ENCODE measurements at regions not wholly inside any gene's neighbourhood (a gene's known extent, or its start where the extent isn't known, plus 50 kb on each side); places are given as distances from the start of the nearest gene placed in this dataset.

DNA sequence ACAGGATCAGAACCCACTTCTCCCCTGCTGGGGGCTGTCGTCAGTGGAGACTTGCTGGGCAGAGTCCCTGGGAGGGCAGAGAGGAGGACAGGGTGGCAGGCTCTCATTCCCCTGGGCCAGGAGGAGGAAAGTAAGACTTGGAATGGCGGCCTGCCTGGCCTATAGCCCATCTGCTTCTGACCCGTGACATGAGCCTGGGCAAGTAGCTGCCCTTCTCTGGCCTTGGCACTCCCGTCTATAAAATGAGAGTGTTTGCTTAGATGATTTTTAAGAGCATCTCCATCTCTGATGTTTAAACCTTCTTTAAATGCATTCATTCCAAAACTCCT is 173.0 kb downstream of the DDX1 start:
- no peak overlapping the region for H3K27ac ChIP-seq (ENCODE audit: low read length)
- H4K20me1 ChIP-seq (ENCODE audit: insufficient read depth) = no peaks in the 10 kb centered on the region
- no peaks in the 10 kb centered on the region for H3F3A ChIP-seq (ENCODE audit: insufficient read depth, low read length, poor library complexity, severe bottlenecking)
- H3K4me2 ChIP-seq (ENCODE audit: low read length) = no peak overlapping the region
- no peaks in the 10 kb centered on the region for H3K79me2 ChIP-seq (replicated peaks; ENCODE audit: insufficient read depth, low read length)
- H2AFZ ChIP-seq (ENCODE audit: low read depth, low read length) = no peak overlapping the region
- H3K9me3 ChIP-seq (ENCODE audit: low read length) = no peaks in the 10 kb centered on the region
- H3K4me3 ChIP-seq (ENCODE audit: low read length) = no peak overlapping the region
- TF ChIP-seq EZH2 (IDR thresholded peaks at IDR 0.05; ENCODE audit: borderline replicate concordance, insufficient read depth, low read length, poor library complexity, severe bottlenecking) = no peak
- no peak for TF ChIP-seq MXI1 (conservative IDR thresholded peaks at IDR 0.05; ENCODE audit: poor library complexity, severe bottlenecking)
- TF ChIP-seq RAD21 (conservative IDR thresholded peaks at IDR 0.05) = no peak
- no peak for TF ChIP-seq SMC3 (conservative IDR thresholded peaks at IDR 0.05; ENCODE audit: poor library complexity)
- no peak for TF ChIP-seq TAF1 (IDR thresholded peaks at IDR 0.05; ENCODE audit: low read depth)
- H3K9me2 ChIP-seq (ENCODE audit: insufficient read depth, low read length) = no peaks in the 10 kb centered on the region
- no peaks in the 10 kb centered on the region for H3K27me3 ChIP-seq (ENCODE audit: insufficient read depth, low read depth, low read length)
- H3K9ac ChIP-seq (ENCODE audit: low read length) = no peak overlapping the region
- H3K36me3 ChIP-seq (ENCODE audit: insufficient read depth, low read length) = no peaks in the 10 kb centered on the region

DNA sequence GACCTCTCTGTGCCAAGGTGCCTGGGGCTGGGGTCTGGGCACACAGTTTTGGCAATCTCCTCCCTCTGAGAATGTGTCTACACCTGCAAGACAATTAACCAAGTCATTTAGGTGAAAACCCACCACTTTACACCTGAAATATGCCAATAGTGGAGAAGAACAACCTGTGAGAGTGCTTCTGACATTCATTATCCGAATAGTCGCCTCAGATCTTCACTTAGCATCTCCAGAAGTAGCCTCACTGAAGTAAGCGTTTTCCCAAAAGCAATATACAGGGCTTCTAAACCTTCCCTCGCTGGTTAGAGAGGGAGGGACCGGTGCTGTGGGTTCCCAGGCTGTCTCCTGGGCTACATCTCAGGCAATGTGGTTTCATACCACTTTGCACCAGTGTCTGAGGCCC is 173.5 kb downstream of the DDX1 start:
- Histone ChIP-seq H3K9me3 (ENCODE audit: low read length) (no peaks in the 10 kb centered on the region), H3K79me2 (replicated peaks; ENCODE audit: insufficient read depth, low read length) (no peaks in the 10 kb centered on the region), H3F3A (ENCODE audit: insufficient read depth, low read length, poor library complexity, severe bottlenecking) (no peaks in the 10 kb centered on the region), H3K36me3 (ENCODE audit: insufficient read depth, low read length) (no peaks in the 10 kb centered on the region), H3K27ac (ENCODE audit: low read length) (no peak overlapping the region), H3K27me3 (ENCODE audit: insufficient read depth, low read depth, low read length) (no peaks in the 10 kb centered on the region), H3K4me2 (ENCODE audit: low read length) (no peak overlapping the region), H2AFZ (ENCODE audit: low read depth, low read length) (no peak overlapping the region), H4K20me1 (ENCODE audit: insufficient read depth) (no peaks in the 10 kb centered on the region), H3K9ac (ENCODE audit: low read length) (no peak overlapping the region), H3K9me2 (ENCODE audit: insufficient read depth, low read length) (no peaks in the 10 kb centered on the region), H3K4me3 (ENCODE audit: low read length) (no peak overlapping the region)
- TF ChIP-seq MXI1 (conservative IDR thresholded peaks at IDR 0.05; ENCODE audit: poor library complexity, severe bottlenecking) = no peak
- no peak for TF ChIP-seq EZH2 (IDR thresholded peaks at IDR 0.05; ENCODE audit: borderline replicate concordance, insufficient read depth, low read length, poor library complexity, severe bottlenecking)

DNA sequence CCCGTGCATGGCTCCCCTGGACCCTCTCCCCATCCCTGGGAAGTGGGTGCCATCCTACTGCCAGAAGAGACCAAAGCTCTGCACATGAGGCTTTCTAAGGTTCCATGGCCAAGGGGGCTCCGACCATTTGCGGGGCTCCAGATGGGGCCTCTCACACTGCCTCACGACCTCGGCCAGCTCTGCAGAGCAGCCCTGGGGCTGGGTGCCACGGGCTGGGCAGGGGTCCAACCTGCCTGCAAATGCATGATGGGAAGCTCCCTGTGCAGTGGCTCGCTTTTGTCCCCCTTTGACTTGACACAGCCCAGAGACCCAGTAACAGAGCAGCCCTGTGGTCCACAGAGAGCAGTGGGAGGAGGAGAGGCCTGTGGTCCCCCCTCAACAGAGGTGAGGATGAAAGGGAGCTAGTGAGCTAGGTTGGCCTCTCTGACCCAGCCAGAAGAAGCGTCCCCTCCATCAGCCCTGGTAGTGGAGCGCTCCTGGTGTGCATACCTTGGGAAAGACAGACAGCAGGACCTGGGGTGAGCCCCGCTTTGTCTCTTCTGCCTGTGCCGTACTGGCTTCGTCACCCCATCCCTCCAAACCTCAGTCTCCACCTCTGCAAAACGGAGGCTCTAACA is 174.1 kb downstream of the DDX1 start:
- no peaks in the 10 kb centered on the region for H3K79me2 ChIP-seq (replicated peaks; ENCODE audit: insufficient read depth, low read length)
- H4K20me1 ChIP-seq (ENCODE audit: insufficient read depth) = no peaks in the 10 kb centered on the region
- TF ChIP-seq RAD21 (conservative IDR thresholded peaks at IDR 0.05) (no peak), MXI1 (conservative IDR thresholded peaks at IDR 0.05; ENCODE audit: poor library complexity, severe bottlenecking) (no peak), EP300 (conservative IDR thresholded peaks at IDR 0.05; ENCODE audit: poor library complexity, severe bottlenecking) (no peak), POLR2AphosphoS5 (IDR thresholded peaks at IDR 0.05) (no peak), SMC3 (conservative IDR thresholded peaks at IDR 0.05; ENCODE audit: poor library complexity) (no peak), EZH2 (IDR thresholded peaks at IDR 0.05; ENCODE audit: borderline replicate concordance, insufficient read depth, low read length, poor library complexity, severe bottlenecking) (no peak), TAF1 (IDR thresholded peaks at IDR 0.05; ENCODE audit: low read depth) (no peak)
- TF ChIP-seq, protein P1, sequence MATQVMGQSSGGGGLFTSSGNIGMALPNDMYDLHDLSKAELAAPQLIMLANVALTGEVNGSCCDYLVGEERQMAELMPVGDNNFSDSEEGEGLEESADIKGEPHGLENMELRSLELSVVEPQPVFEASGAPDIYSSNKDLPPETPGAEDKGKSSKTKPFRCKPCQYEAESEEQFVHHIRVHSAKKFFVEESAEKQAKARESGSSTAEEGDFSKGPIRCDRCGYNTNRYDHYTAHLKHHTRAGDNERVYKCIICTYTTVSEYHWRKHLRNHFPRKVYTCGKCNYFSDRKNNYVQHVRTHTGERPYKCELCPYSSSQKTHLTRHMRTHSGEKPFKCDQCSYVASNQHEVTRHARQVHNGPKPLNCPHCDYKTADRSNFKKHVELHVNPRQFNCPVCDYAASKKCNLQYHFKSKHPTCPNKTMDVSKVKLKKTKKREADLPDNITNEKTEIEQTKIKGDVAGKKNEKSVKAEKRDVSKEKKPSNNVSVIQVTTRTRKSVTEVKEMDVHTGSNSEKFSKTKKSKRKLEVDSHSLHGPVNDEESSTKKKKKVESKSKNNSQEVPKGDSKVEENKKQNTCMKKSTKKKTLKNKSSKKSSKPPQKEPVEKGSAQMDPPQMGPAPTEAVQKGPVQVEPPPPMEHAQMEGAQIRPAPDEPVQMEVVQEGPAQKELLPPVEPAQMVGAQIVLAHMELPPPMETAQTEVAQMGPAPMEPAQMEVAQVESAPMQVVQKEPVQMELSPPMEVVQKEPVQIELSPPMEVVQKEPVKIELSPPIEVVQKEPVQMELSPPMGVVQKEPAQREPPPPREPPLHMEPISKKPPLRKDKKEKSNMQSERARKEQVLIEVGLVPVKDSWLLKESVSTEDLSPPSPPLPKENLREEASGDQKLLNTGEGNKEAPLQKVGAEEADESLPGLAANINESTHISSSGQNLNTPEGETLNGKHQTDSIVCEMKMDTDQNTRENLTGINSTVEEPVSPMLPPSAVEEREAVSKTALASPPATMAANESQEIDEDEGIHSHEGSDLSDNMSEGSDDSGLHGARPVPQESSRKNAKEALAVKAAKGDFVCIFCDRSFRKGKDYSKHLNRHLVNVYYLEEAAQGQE (IDR thresholded peaks at IDR 0.05; ENCODE audit: borderline replicate concordance) = no peak
- TF ChIP-seq, protein P2, sequence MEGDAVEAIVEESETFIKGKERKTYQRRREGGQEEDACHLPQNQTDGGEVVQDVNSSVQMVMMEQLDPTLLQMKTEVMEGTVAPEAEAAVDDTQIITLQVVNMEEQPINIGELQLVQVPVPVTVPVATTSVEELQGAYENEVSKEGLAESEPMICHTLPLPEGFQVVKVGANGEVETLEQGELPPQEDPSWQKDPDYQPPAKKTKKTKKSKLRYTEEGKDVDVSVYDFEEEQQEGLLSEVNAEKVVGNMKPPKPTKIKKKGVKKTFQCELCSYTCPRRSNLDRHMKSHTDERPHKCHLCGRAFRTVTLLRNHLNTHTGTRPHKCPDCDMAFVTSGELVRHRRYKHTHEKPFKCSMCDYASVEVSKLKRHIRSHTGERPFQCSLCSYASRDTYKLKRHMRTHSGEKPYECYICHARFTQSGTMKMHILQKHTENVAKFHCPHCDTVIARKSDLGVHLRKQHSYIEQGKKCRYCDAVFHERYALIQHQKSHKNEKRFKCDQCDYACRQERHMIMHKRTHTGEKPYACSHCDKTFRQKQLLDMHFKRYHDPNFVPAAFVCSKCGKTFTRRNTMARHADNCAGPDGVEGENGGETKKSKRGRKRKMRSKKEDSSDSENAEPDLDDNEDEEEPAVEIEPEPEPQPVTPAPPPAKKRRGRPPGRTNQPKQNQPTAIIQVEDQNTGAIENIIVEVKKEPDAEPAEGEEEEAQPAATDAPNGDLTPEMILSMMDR (IDR thresholded peaks at IDR 0.05; ENCODE audit: poor library complexity, severe bottlenecking) = no peak
- no peaks in the 10 kb centered on the region for H3K36me3 ChIP-seq (ENCODE audit: insufficient read depth, low read length)
- H3K9me2 ChIP-seq (ENCODE audit: insufficient read depth, low read length) = no peaks in the 10 kb centered on the region
- no peaks in the 10 kb centered on the region for H3K9me3 ChIP-seq (ENCODE audit: low read length)
- no peak overlapping the region for H3K27ac ChIP-seq (ENCODE audit: low read length)
- no peak overlapping the region for H2AFZ ChIP-seq (ENCODE audit: low read depth, low read length)
- H3F3A ChIP-seq (ENCODE audit: insufficient read depth, low read length, poor library complexity, severe bottlenecking) = no peaks in the 10 kb centered on the region
- H3K4me3 ChIP-seq (ENCODE audit: low read length) = no peak overlapping the region
- no peak overlapping the region for H3K4me2 ChIP-seq (ENCODE audit: low read length)
- H3K9ac ChIP-seq (ENCODE audit: low read length) = no peak overlapping the region
- H3K27me3 ChIP-seq (ENCODE audit: insufficient read depth, low read depth, low read length) = no peaks in the 10 kb centered on the region
